Activated naive CD8-positive, alpha-beta T cell treated with anti-CD3 and anti-CD28 coated beads, Interleukin-2, amount 10 ng/mL, durations not matched to agents 7 days and 5 days (primary cell): ENCODE measurements at regions not wholly inside any gene's neighbourhood (a gene's known extent, or its start where the extent isn't known, plus 50 kb on each side); places are given as distances from the start of the nearest gene placed in this dataset.
A peak's percentile ranks its signal among the peaks of the same experiment; 100 is the strongest.

Source experiments
- ATAC-seq: fragments of 150-1000 bp; cut with Tn5 transposase; one replicate; pipeline ENCODE4 v1.10.0; 2021; ENCODE audit warnings: low read depth, moderate library complexity
- POLR2A ChIA-PET: fragments of 350-600 bp; sonication (Branson Sonifier 250); formaldehyde crosslinking; loops from one replicate; lab custom pipeline; 2021; ENCODE audit warnings: antibody characterized with exemption; lab: Charles Lee
- DNase-seq: peaks from one replicate; pipeline ENCODE4 v3.0.0; 2021
- H3K27ac Mint-ChIP-seq: one replicate; pipeline ENCODE4 v1.8.0; 2022; ENCODE audit warnings: mild to moderate bottlenecking, mixed read lengths
- H3K27me3 Mint-ChIP-seq: one replicate; pipeline ENCODE4 v1.8.0; 2022; ENCODE audit warnings: mild to moderate bottlenecking, moderate library complexity, mixed read lengths
- H3K36me3 Mint-ChIP-seq: one replicate; pipeline ENCODE4 v1.8.0; 2021; ENCODE audit warnings: mild to moderate bottlenecking, mixed read lengths
- H3K4me1 Mint-ChIP-seq: one replicate; pipeline ENCODE4 v1.8.0; 2021; ENCODE audit warnings: mixed read lengths
- H3K4me3 Mint-ChIP-seq: one replicate; pipeline ENCODE4 v1.8.0; 2022; ENCODE audit warnings: mild to moderate bottlenecking, moderate library complexity, mixed read lengths
- H3K9me3 Mint-ChIP-seq: one replicate; pipeline ENCODE4 v1.8.0; 2021; ENCODE audit warnings: mixed read lengths

- ATAC-seq (no peak), DNase-seq (no peak)
- Mint-ChIP-seq H3K27me3 (peaks cover 15% of the 10 kb centered on the region), H3K27ac (no peak overlapping the region), H3K4me1 (peaks cover under 1% of the 10 kb centered on the region), H3K9me3 (no peaks in the 10 kb centered on the region), H3K36me3 (no peaks in the 10 kb centered on the region), H3K4me3 (no peak overlapping the region)
- POLR2A ChIA-PET, result no interaction called here
Observed at GRCh38 chr6:124877468-124877867, 84.8 kb upstream of the RNF217 start.

GRCh38 chr6:124879110-124879991 is 82.9 kb upstream of the RNF217 start:
- Mint-ChIP-seq H3K4me3 (no peak overlapping the region), H3K27me3 (peaks cover 8% of the 10 kb centered on the region), H3K36me3 (no peaks in the 10 kb centered on the region), H3K27ac (no peak overlapping the region), H3K9me3 (no peaks in the 10 kb centered on the region), H3K4me1 (peaks cover 3% of the 10 kb centered on the region)
- ATAC-seq (no peak), DNase-seq (no peak)
- POLR2A ChIA-PET, result no interaction called here

GRCh38 chr6:124879992-124880355 is 82.3 kb upstream of the RNF217 start:
- ATAC-seq (no peak), DNase-seq (no peak)
- peaks cover 3% of the 10 kb centered on the region for H3K4me1 Mint-ChIP-seq
- H3K9me3 Mint-ChIP-seq, result no peaks in the 10 kb centered on the region
- H3K4me3 Mint-ChIP-seq, result no peak overlapping the region
- no peak overlapping the region for H3K27ac Mint-ChIP-seq
- POLR2A ChIA-PET, result no interaction called here
- H3K27me3 Mint-ChIP-seq, result peaks cover 8% of the 10 kb centered on the region
- H3K36me3 Mint-ChIP-seq, result no peaks in the 10 kb centered on the region

GRCh38 chr6:124881898-124882578 is 80.2 kb upstream of the RNF217 start:
- no peak for DNase-seq
- Mint-ChIP-seq H3K9me3 (no peaks in the 10 kb centered on the region), H3K4me3 (no peak overlapping the region), H3K27ac (no peak overlapping the region), H3K27me3 (peaks cover 4% of the 10 kb centered on the region), H3K4me1 (peaks cover 3% of the 10 kb centered on the region), H3K36me3 (no peaks in the 10 kb centered on the region)
- POLR2A ChIA-PET, result no interaction called here
- no peak for ATAC-seq

- ATAC-seq (no peak), DNase-seq (no peak)
- Mint-ChIP-seq H3K27me3 (peaks cover 2% of the 10 kb centered on the region), H3K4me3 (no peak overlapping the region), H3K4me1 (peaks cover 3% of the 10 kb centered on the region), H3K9me3 (no peaks in the 10 kb centered on the region), H3K36me3 (no peaks in the 10 kb centered on the region), H3K27ac (no peak overlapping the region)
- POLR2A ChIA-PET, result no interaction called here
Observed at GRCh38 chr6:124882579-124883393, 79.5 kb upstream of the RNF217 start.

- DNase-seq (no peak), ATAC-seq (no peak)
- peaks cover 12% of the 10 kb centered on the region for H3K4me1 Mint-ChIP-seq
- no peaks in the 10 kb centered on the region for H3K9me3 Mint-ChIP-seq
- H3K36me3 Mint-ChIP-seq, result no peaks in the 10 kb centered on the region
- no peak overlapping the region for H3K27ac Mint-ChIP-seq
- no peak overlapping the region for H3K4me3 Mint-ChIP-seq
- H3K27me3 Mint-ChIP-seq, result no peaks in the 10 kb centered on the region
- POLR2A ChIA-PET, result no interaction called here
Observed at GRCh38 chr6:124885171-124885570, 77.1 kb upstream of the RNF217 start.

GRCh38 chr6:124887872-124888580 is 74.2 kb upstream of the RNF217 start:
- H3K4me3 Mint-ChIP-seq, result no peak overlapping the region
- H3K27ac Mint-ChIP-seq, result no peak overlapping the region

GRCh38 chr6:124888581-124889371 is 73.5 kb upstream of the RNF217 start:
- Mint-ChIP-seq H3K36me3 (no peaks in the 10 kb centered on the region), H3K9me3 (no peaks in the 10 kb centered on the region), H3K27me3 (no peaks in the 10 kb centered on the region), H3K27ac (peak overlapping the region; percentile 0), H3K4me1 (peaks cover 10% of the 10 kb centered on the region), H3K4me3 (peak overlapping the region; percentile 68)
- ATAC-seq (no peak), DNase-seq (no peak)
- POLR2A ChIA-PET, result no interaction called here

More at GRCh38 chr6:124887872-124888580, 74.2 kb upstream of the RNF217 start:
- H3K4me1 Mint-ChIP-seq, result peaks cover 10% of the 10 kb centered on the region
- no peak for DNase-seq
- H3K9me3 Mint-ChIP-seq, result no peaks in the 10 kb centered on the region
- H3K27me3 Mint-ChIP-seq, result no peaks in the 10 kb centered on the region
- ATAC-seq, result no peak
- H3K36me3 Mint-ChIP-seq, result no peaks in the 10 kb centered on the region
- POLR2A ChIA-PET, result no interaction called here

GRCh38 chr6:124901084-124901483 is 61.2 kb upstream of the RNF217 start:
- Mint-ChIP-seq H3K27ac (no peak overlapping the region), H3K36me3 (peaks cover 1% of the 10 kb centered on the region), H3K9me3 (no peaks in the 10 kb centered on the region), H3K27me3 (peaks cover 2% of the 10 kb centered on the region), H3K4me1 (no peaks in the 10 kb centered on the region), H3K4me3 (no peak overlapping the region)
- DNase-seq (no peak), ATAC-seq (no peak)
- POLR2A ChIA-PET, result no interaction called here

GRCh38 chr6:124903797-124904196 is 58.4 kb upstream of the RNF217 start:
- Mint-ChIP-seq H3K27ac (no peak overlapping the region), H3K36me3 (peaks cover 1% of the 10 kb centered on the region), H3K4me1 (no peaks in the 10 kb centered on the region), H3K9me3 (no peaks in the 10 kb centered on the region), H3K4me3 (no peak overlapping the region), H3K27me3 (peaks cover 2% of the 10 kb centered on the region)
- POLR2A ChIA-PET, result no interaction called here
- no peak for DNase-seq
- no peak for ATAC-seq

GRCh38 chr6:124907596-124907995 is 54.6 kb upstream of the RNF217 start:
- H3K27me3 Mint-ChIP-seq, result peaks cover 2% of the 10 kb centered on the region
- no peak for DNase-seq
- H3K36me3 Mint-ChIP-seq, result peaks cover 1% of the 10 kb centered on the region
- POLR2A ChIA-PET, result no interaction called here
- H3K4me1 Mint-ChIP-seq, result no peaks in the 10 kb centered on the region
- no peak for ATAC-seq
- H3K4me3 Mint-ChIP-seq, result no peak overlapping the region
- no peak overlapping the region for H3K27ac Mint-ChIP-seq
- no peaks in the 10 kb centered on the region for H3K9me3 Mint-ChIP-seq
